ENCODE measurements at regions not wholly inside any gene's neighbourhood (a gene's known extent, or its start where the extent isn't known, plus 50 kb on each side); places are given as distances from the start of the nearest gene placed in this dataset.

- TF ChIP-seq CTCF (conservative IDR thresholded peaks at IDR 0.05; ENCODE audit: low read depth, low read length) (no peak), EZH2phosphoT487 (IDR thresholded peaks at IDR 0.05; ENCODE audit: borderline replicate concordance, low read length) (no peak), EZH2 (IDR thresholded peaks at IDR 0.05; ENCODE audit: low read length, unreplicated experiment) (no peak)
Observed at GRCh38 chr18:60062396-60062795, 162.6 kb downstream of the PMAIP1 start.
